Neutrophil (primary cell): ENCODE measurements at regions not wholly inside any gene's neighbourhood (a gene's known extent, or its start where the extent isn't known, plus 50 kb on each side); places are given as distances from the start of the nearest gene placed in this dataset.

Experiments
- H3K27ac ChIP-seq: fragments of 200-600 bp; sonication (generic); 2 replicates; pipeline ENCODE4 v1.5.1; 2016; ENCODE audit warnings: mild to moderate bottlenecking, moderate library complexity
- H3K27me3 ChIP-seq: fragments of 200-600 bp; sonication (generic); 2 replicates; pipeline ENCODE4 v1.6.0; 2016; ENCODE audit warnings: mild to moderate bottlenecking
- H3K36me3 ChIP-seq: fragments of 200-600 bp; sonication (generic); 2 replicates; pipeline ENCODE4 v1.5.1; 2017
- H3K4me1 ChIP-seq, 2 experiments: fragments of 200-600 bp in 1 of 2; sonication (generic) in 1 of 2; 1 replicate in 1 of 2; 2 replicates in 1 of 2; pipeline versions ENCODE4 v1.5.1 to v1.6.1; 2013 to 2016; ENCODE audit warnings: low read depth in 1 of 2, low read length in 1 of 2, mild to moderate bottlenecking in 1 of 2, moderate library complexity in 1 of 2; ENCODE audit not compliant: control insufficient read depth in 1 of 2, insufficient read depth in 1 of 2
- H3K4me3 ChIP-seq, 2 experiments: fragments of 200-600 bp in 1 of 2; sonication (generic) in 1 of 2; 1 replicate in 1 of 2; 2 replicates in 1 of 2; pipeline ENCODE4 v1.5.1; 2013 to 2016; ENCODE audit warnings: low read depth in 1 of 2, low read length in 1 of 2, mild to moderate bottlenecking in 1 of 2, moderate library complexity in 1 of 2
- H3K9me3 ChIP-seq: fragments of 200-600 bp; sonication (generic); 2 replicates; pipeline ENCODE4 v1.5.1; 2016
- TF ChIP-seq, protein P1 (sequence below): fragments of 200-600 bp; sonication (generic); IDR thresholded peaks from 2 replicates; pipeline ENCODE4 v1.5.1; 2016; ENCODE audit warnings: antibody characterized with exemption

DNA sequence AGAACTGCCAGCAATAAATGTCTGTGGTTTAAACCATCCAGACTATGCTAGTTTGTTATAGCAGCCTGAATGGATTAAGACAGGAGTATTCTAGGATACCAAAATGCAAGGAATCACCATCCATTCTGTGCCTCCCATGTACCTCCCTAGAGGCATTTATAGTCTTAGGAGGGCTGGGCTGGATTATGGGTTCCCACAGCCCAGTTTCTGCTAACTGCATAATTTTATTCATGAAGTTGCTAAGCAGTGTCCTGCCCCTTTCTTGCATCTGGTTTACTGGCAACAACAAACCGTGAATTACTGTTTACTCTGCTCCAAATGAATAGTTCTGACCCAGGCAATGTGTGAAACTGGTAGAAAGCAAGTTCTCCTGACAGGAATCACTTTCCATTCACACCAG is 67.1 kb upstream of the PRKX start:
- no peak overlapping the region for H3K4me3 ChIP-seq

GRCh38 chrX:3779546-3779945 is 66.1 kb upstream of the PRKX start:
- no peaks in the 10 kb centered on the region for H3K9me3 ChIP-seq
- no peaks in the 10 kb centered on the region for H3K36me3 ChIP-seq
- TF ChIP-seq, protein P1, sequence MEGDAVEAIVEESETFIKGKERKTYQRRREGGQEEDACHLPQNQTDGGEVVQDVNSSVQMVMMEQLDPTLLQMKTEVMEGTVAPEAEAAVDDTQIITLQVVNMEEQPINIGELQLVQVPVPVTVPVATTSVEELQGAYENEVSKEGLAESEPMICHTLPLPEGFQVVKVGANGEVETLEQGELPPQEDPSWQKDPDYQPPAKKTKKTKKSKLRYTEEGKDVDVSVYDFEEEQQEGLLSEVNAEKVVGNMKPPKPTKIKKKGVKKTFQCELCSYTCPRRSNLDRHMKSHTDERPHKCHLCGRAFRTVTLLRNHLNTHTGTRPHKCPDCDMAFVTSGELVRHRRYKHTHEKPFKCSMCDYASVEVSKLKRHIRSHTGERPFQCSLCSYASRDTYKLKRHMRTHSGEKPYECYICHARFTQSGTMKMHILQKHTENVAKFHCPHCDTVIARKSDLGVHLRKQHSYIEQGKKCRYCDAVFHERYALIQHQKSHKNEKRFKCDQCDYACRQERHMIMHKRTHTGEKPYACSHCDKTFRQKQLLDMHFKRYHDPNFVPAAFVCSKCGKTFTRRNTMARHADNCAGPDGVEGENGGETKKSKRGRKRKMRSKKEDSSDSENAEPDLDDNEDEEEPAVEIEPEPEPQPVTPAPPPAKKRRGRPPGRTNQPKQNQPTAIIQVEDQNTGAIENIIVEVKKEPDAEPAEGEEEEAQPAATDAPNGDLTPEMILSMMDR, result no peak
- no peak overlapping the region for H3K27ac ChIP-seq
- H3K4me1 ChIP-seq, result no peaks in the 10 kb centered on the region
- no peaks in the 10 kb centered on the region for H3K27me3 ChIP-seq
- H3K4me3 ChIP-seq, result no peak overlapping the region

More for the DNA sequence above, 67.1 kb upstream of the PRKX start:
- TF ChIP-seq, protein P1, result no peak
- Histone ChIP-seq H3K36me3 (no peaks in the 10 kb centered on the region), H3K27me3 (no peaks in the 10 kb centered on the region), H3K9me3 (no peaks in the 10 kb centered on the region), H3K27ac (no peak overlapping the region), H3K4me1 (no peaks in the 10 kb centered on the region)

DNA sequence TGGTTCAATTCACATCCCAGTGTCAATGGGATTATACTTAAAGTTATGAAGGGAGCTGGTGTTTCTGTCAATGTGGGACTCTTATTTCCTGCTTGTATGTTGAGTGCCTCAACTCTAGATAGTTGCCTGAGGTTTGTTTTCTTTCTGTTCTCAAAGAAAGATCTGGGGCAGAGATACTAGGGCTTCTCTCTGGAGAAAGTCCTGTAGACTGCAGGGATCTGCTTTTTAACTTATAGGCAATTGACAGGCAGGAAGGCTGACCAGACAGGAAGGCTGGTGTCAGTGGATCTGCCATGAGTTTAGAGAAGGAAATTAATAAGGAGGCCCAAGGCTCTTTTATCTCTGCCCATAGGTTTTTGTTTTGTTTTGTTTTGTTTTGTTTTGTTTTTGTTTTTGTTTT is 64.0 kb upstream of the PRKX start:
- Histone ChIP-seq H3K27ac (no peak overlapping the region), H3K27me3 (no peaks in the 10 kb centered on the region), H3K4me1 (no peaks in the 10 kb centered on the region), H3K36me3 (no peaks in the 10 kb centered on the region), H3K4me3 (no peak overlapping the region), H3K9me3 (no peaks in the 10 kb centered on the region)
- TF ChIP-seq, protein P1, result no peak

GRCh38 chrX:3771766-3772165 is 58.3 kb upstream of the PRKX start:
- H3K9me3 ChIP-seq, result no peaks in the 10 kb centered on the region
- H3K4me1 ChIP-seq, result no peaks in the 10 kb centered on the region
- no peak overlapping the region for H3K27ac ChIP-seq
- H3K27me3 ChIP-seq, result no peaks in the 10 kb centered on the region
- no peaks in the 10 kb centered on the region for H3K36me3 ChIP-seq
- H3K4me3 ChIP-seq, result no peak overlapping the region
- TF ChIP-seq, protein P1, result no peak

DNA sequence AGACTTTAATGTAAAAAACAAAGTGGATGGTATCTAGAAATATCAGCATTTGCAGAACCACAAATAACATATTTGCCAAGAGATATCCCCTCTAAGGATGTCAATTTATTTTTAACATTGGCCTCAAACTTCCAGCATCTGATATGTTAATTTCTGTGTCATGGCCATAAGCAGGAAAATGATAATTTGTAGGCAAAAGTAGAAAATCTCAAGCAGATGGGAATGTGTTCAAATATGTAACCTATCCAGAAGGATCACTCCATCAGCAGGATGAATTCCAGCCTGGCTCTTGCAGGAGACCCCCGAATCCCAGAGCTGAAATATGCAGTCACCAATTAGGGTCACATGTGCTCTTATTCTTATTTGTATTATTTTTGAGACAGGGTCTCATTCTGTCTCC is 55.4 kb upstream of the PRKX start:
- no peaks in the 10 kb centered on the region for H3K4me1 ChIP-seq
- H3K27ac ChIP-seq, result no peak overlapping the region
- no peaks in the 10 kb centered on the region for H3K27me3 ChIP-seq
- H3K36me3 ChIP-seq, result no peaks in the 10 kb centered on the region
- no peaks in the 10 kb centered on the region for H3K9me3 ChIP-seq
- H3K4me3 ChIP-seq, result no peak overlapping the region
- TF ChIP-seq, protein P1, result no peak
